ENCODE measurements at regions not wholly inside any gene's neighbourhood (a gene's known extent, or its start where the extent isn't known, plus 50 kb on each side); places are given as distances from the start of the nearest gene placed in this dataset.

DNA sequence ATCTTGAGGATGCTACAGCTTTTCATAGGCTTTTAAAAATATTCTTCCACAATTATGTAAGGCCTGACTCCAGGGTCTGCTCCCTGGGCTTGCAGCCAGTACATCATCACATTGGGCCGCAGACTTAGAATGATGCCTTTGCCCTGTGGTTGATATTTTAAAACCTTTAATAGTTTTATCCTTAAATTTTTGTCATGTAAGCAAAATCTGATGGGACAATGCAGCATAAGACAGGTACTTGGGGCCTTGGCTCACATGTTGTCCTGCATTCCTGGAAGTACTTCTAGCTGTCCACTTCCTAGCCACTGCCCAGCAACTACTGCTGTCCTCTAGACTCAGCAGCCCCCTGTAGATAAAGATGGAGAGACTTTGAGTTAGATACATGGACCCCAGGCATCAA is 197.3 kb upstream of the SLITRK3 start:
- no peaks in the 10 kb centered on the region for H3K4me1 ChIP-seq (ENCODE audit: control insufficient read depth, low read depth, low read length)

DNA sequence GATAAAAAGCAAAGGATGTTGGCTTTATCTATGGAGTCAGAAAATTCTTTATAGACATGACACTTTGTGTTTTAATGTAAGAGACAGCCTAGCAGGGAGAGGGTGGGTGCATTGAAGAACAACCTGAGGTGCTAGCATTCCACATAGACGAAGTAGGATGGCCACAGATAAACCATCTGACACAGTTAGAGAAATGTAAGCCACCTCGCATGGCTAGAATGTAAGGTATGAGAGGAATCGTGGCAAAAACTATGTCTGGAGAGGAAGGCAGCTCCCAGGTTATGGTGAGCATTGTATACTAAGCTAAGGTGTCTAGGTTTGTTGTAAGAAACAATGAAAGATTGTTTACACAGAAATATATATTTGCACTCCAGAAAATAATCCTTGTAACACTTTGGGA is 194.0 kb upstream of the SLITRK3 start:
- no peak overlapping the region for H2BK5ac ChIP-seq (ENCODE audit: low read length)
- no CpG with 5 or more reads among the region's 3 CpGs for WGBS (ENCODE audit: extremely low coverage, insufficient coverage, low lambda C conversion rate)
- H2BK120ac ChIP-seq (ENCODE audit: low read depth, low read length), result no peak overlapping the region

More for the DNA sequence above, 197.3 kb upstream of the SLITRK3 start:
- Histone ChIP-seq H3K79me1 (ENCODE audit: low read length) (no peaks in the 10 kb centered on the region), H2BK120ac (ENCODE audit: low read depth, low read length) (no peak overlapping the region), H3K18ac (ENCODE audit: low read length) (no peak overlapping the region), H3K36me3 (ENCODE audit: control insufficient read depth, insufficient read depth, low read length) (no peaks in the 10 kb centered on the region), H3K23ac (ENCODE audit: low read length) (no peak overlapping the region), H3K27ac (ENCODE audit: low read depth, low read length) (no peak overlapping the region), H2BK5ac (ENCODE audit: low read length) (no peak overlapping the region), H4K8ac (ENCODE audit: low read depth, low read length) (no peak overlapping the region), H3K27me3 (ENCODE audit: insufficient read depth, low read length, poor library complexity) (no peaks in the 10 kb centered on the region), H2BK15ac (replicated peaks; ENCODE audit: low read depth) (no peak overlapping the region), H3K56ac (ENCODE audit: low read length) (no peak overlapping the region), H3K4me2 (ENCODE audit: low read length) (no peak overlapping the region), H3K9ac (ENCODE audit: low read length) (no peak overlapping the region), H3K79me2 (ENCODE audit: control insufficient read depth, insufficient read depth, low read length) (no peaks in the 10 kb centered on the region), H3K4me3 (ENCODE audit: low read length) (no peak overlapping the region), H4K5ac (ENCODE audit: low read length) (no peak overlapping the region), H2AK5ac (ENCODE audit: low read length) (no peak overlapping the region), H3K4ac (ENCODE audit: low read depth, low read length) (no peak overlapping the region)
- WGBS (ENCODE audit: extremely low coverage, insufficient coverage, low lambda C conversion rate), result no CpG with 5 or more reads among the region's 1 CpG
- DNase-seq, result no peak

DNA sequence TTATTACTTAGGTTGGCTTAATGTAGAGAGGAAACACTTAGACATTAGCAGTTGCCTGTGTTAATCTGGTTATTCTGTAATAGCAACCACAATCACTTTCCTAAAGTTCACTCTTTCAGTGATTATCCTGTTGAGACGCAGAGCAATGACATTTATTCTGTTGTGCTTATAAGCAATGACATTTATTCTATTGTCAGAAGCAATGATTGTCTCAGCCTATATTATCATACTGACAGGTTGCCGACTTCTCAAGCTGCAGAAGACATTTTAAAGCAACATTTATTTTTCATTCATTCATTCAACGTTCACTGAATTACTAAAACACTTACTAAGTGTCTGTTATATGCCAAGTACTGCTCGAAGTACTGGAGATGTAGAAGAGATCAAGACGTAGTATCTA is 193.5 kb upstream of the SLITRK3 start:
- Histone ChIP-seq H3K36me3 (ENCODE audit: control insufficient read depth, insufficient read depth, low read length) (no peaks in the 10 kb centered on the region), H3K4me2 (ENCODE audit: low read length) (no peak overlapping the region), H3K4ac (ENCODE audit: low read depth, low read length) (no peak overlapping the region), H2BK5ac (ENCODE audit: low read length) (no peak overlapping the region), H4K5ac (ENCODE audit: low read length) (no peak overlapping the region), H3K79me2 (ENCODE audit: control insufficient read depth, insufficient read depth, low read length) (no peaks in the 10 kb centered on the region), H2BK15ac (replicated peaks; ENCODE audit: low read depth) (no peak overlapping the region), H3K9ac (ENCODE audit: low read length) (no peak overlapping the region), H3K4me3 (ENCODE audit: low read length) (no peak overlapping the region), H4K8ac (ENCODE audit: low read depth, low read length) (no peak overlapping the region), H3K18ac (ENCODE audit: low read length) (no peak overlapping the region), H3K4me1 (ENCODE audit: control insufficient read depth, low read depth, low read length) (no peaks in the 10 kb centered on the region), H3K79me1 (ENCODE audit: low read length) (no peaks in the 10 kb centered on the region), H3K56ac (ENCODE audit: low read length) (no peak overlapping the region), H3K23ac (ENCODE audit: low read length) (no peak overlapping the region), H3K27me3 (ENCODE audit: insufficient read depth, low read length, poor library complexity) (no peaks in the 10 kb centered on the region), H2AK5ac (ENCODE audit: low read length) (no peak overlapping the region), H3K27ac (ENCODE audit: low read depth, low read length) (no peak overlapping the region), H2BK120ac (ENCODE audit: low read depth, low read length) (no peak overlapping the region)
- DNase-seq, result no peak
- no CpG with 5 or more reads among the region's 5 CpGs for WGBS (ENCODE audit: extremely low coverage, insufficient coverage, low lambda C conversion rate)

More for the DNA sequence above, 194.0 kb upstream of the SLITRK3 start:
- H3K27ac ChIP-seq (ENCODE audit: low read depth, low read length), result no peak overlapping the region
- H3K36me3 ChIP-seq (ENCODE audit: control insufficient read depth, insufficient read depth, low read length), result no peaks in the 10 kb centered on the region
- no peak overlapping the region for H3K4me3 ChIP-seq (ENCODE audit: low read length)
- H3K18ac ChIP-seq (ENCODE audit: low read length), result no peak overlapping the region
- H3K79me2 ChIP-seq (ENCODE audit: control insufficient read depth, insufficient read depth, low read length), result no peaks in the 10 kb centered on the region
- H3K56ac ChIP-seq (ENCODE audit: low read length), result no peak overlapping the region
- no peak overlapping the region for H3K9ac ChIP-seq (ENCODE audit: low read length)
- no peaks in the 10 kb centered on the region for H3K27me3 ChIP-seq (ENCODE audit: insufficient read depth, low read length, poor library complexity)
- H2BK15ac ChIP-seq (replicated peaks; ENCODE audit: low read depth), result no peak overlapping the region
- no peak overlapping the region for H3K4ac ChIP-seq (ENCODE audit: low read depth, low read length)
- no peak overlapping the region for H3K4me2 ChIP-seq (ENCODE audit: low read length)
- H3K23ac ChIP-seq (ENCODE audit: low read length), result no peak overlapping the region
- H3K79me1 ChIP-seq (ENCODE audit: low read length), result no peaks in the 10 kb centered on the region
- no peak overlapping the region for H4K8ac ChIP-seq (ENCODE audit: low read depth, low read length)
- no peaks in the 10 kb centered on the region for H3K4me1 ChIP-seq (ENCODE audit: control insufficient read depth, low read depth, low read length)
- DNase-seq, result peak; percentile 76
- H2AK5ac ChIP-seq (ENCODE audit: low read length), result no peak overlapping the region
- no peak overlapping the region for H4K5ac ChIP-seq (ENCODE audit: low read length)

GRCh38 chr3:165389064-165389463 is 192.9 kb upstream of the SLITRK3 start:
- Histone ChIP-seq H3K27me3 (ENCODE audit: insufficient read depth, low read length, poor library complexity) (no peaks in the 10 kb centered on the region), H2BK15ac (replicated peaks; ENCODE audit: low read depth) (no peak overlapping the region), H3K56ac (ENCODE audit: low read length) (no peak overlapping the region), H2AK5ac (ENCODE audit: low read length) (no peak overlapping the region), H3K79me1 (ENCODE audit: low read length) (no peaks in the 10 kb centered on the region), H3K4me3 (ENCODE audit: low read length) (no peak overlapping the region), H3K23ac (ENCODE audit: low read length) (no peak overlapping the region), H3K18ac (ENCODE audit: low read length) (no peak overlapping the region), H4K8ac (ENCODE audit: low read depth, low read length) (no peak overlapping the region), H3K4ac (ENCODE audit: low read depth, low read length) (no peak overlapping the region), H2BK120ac (ENCODE audit: low read depth, low read length) (no peak overlapping the region), H3K4me2 (ENCODE audit: low read length) (no peak overlapping the region), H3K36me3 (ENCODE audit: control insufficient read depth, insufficient read depth, low read length) (no peaks in the 10 kb centered on the region), H3K9ac (ENCODE audit: low read length) (no peak overlapping the region), H3K4me1 (ENCODE audit: control insufficient read depth, low read depth, low read length) (no peaks in the 10 kb centered on the region), H4K5ac (ENCODE audit: low read length) (no peak overlapping the region), H3K79me2 (ENCODE audit: control insufficient read depth, insufficient read depth, low read length) (no peaks in the 10 kb centered on the region), H3K27ac (ENCODE audit: low read depth, low read length) (no peak overlapping the region), H2BK5ac (ENCODE audit: low read length) (no peak overlapping the region)
- no peak for DNase-seq

- no peaks in the 10 kb centered on the region for H3K79me1 ChIP-seq (ENCODE audit: low read length)
- no peaks in the 10 kb centered on the region for H3K4me1 ChIP-seq (ENCODE audit: control insufficient read depth, low read depth, low read length)
- no peak overlapping the region for H4K5ac ChIP-seq (ENCODE audit: low read length)
- no peak overlapping the region for H3K4me3 ChIP-seq (ENCODE audit: low read length)
- H2BK15ac ChIP-seq (replicated peaks; ENCODE audit: low read depth), result no peak overlapping the region
- no peak overlapping the region for H3K9ac ChIP-seq (ENCODE audit: low read length)
- H2BK120ac ChIP-seq (ENCODE audit: low read depth, low read length), result no peak overlapping the region
- no peaks in the 10 kb centered on the region for H3K27me3 ChIP-seq (ENCODE audit: insufficient read depth, low read length, poor library complexity)
- H3K4ac ChIP-seq (ENCODE audit: low read depth, low read length), result no peak overlapping the region
- no peaks in the 10 kb centered on the region for H3K36me3 ChIP-seq (ENCODE audit: control insufficient read depth, insufficient read depth, low read length)
- no peak overlapping the region for H3K56ac ChIP-seq (ENCODE audit: low read length)
- no peak overlapping the region for H2BK5ac ChIP-seq (ENCODE audit: low read length)
- no peak overlapping the region for H3K4me2 ChIP-seq (ENCODE audit: low read length)
- H3K23ac ChIP-seq (ENCODE audit: low read length), result no peak overlapping the region
- no CpG with 5 or more reads among the region's 3 CpGs for WGBS (ENCODE audit: extremely low coverage, insufficient coverage, low lambda C conversion rate)
- H3K27ac ChIP-seq (ENCODE audit: low read depth, low read length), result no peak overlapping the region
- H2AK5ac ChIP-seq (ENCODE audit: low read length), result no peak overlapping the region
- no peak overlapping the region for H4K8ac ChIP-seq (ENCODE audit: low read depth, low read length)
- no peaks in the 10 kb centered on the region for H3K79me2 ChIP-seq (ENCODE audit: control insufficient read depth, insufficient read depth, low read length)
- no peak overlapping the region for H3K18ac ChIP-seq (ENCODE audit: low read length)
- no peak for DNase-seq
Observed at GRCh38 chr3:165383381-165383780, 187.2 kb upstream of the SLITRK3 start.

GRCh38 chr3:165382672-165383071 is 186.5 kb upstream of the SLITRK3 start:
- Histone ChIP-seq H2BK5ac (ENCODE audit: low read length) (no peak overlapping the region), H3K4me1 (ENCODE audit: control insufficient read depth, low read depth, low read length) (no peaks in the 10 kb centered on the region), H2AK5ac (ENCODE audit: low read length) (no peak overlapping the region), H3K18ac (ENCODE audit: low read length) (no peak overlapping the region), H3K27me3 (ENCODE audit: insufficient read depth, low read length, poor library complexity) (no peaks in the 10 kb centered on the region), H3K56ac (ENCODE audit: low read length) (no peak overlapping the region), H3K23ac (ENCODE audit: low read length) (no peak overlapping the region), H3K79me1 (ENCODE audit: low read length) (no peaks in the 10 kb centered on the region), H3K4me3 (ENCODE audit: low read length) (no peak overlapping the region), H3K9ac (ENCODE audit: low read length) (no peak overlapping the region), H4K5ac (ENCODE audit: low read length) (no peak overlapping the region), H3K79me2 (ENCODE audit: control insufficient read depth, insufficient read depth, low read length) (no peaks in the 10 kb centered on the region), H2BK120ac (ENCODE audit: low read depth, low read length) (no peak overlapping the region), H3K4me2 (ENCODE audit: low read length) (no peak overlapping the region), H2BK15ac (replicated peaks; ENCODE audit: low read depth) (no peak overlapping the region), H3K4ac (ENCODE audit: low read depth, low read length) (no peak overlapping the region), H3K27ac (ENCODE audit: low read depth, low read length) (no peak overlapping the region), H4K8ac (ENCODE audit: low read depth, low read length) (no peak overlapping the region), H3K36me3 (ENCODE audit: control insufficient read depth, insufficient read depth, low read length) (no peaks in the 10 kb centered on the region)
- no CpG with 5 or more reads among the region's 3 CpGs for WGBS (ENCODE audit: extremely low coverage, insufficient coverage, low lambda C conversion rate)
- DNase-seq, result no peak

Data from mesendoderm (in vitro differentiated cells).